HG02981 (cell line): ENCODE measurements at regions not wholly inside any gene's neighbourhood (a gene's known extent, or its start where the extent isn't known, plus 50 kb on each side); places are given as distances from the start of the nearest gene placed in this dataset.

Source experiments
- ATAC-seq: cut with Tn5 transposase; IDR thresholded peaks from one replicate; pipeline ENCODE4 v1.9.1; 2021; ENCODE audit warnings: mild to moderate bottlenecking, moderate library complexity; ENCODE audit not compliant: unreplicated experiment

DNA sequence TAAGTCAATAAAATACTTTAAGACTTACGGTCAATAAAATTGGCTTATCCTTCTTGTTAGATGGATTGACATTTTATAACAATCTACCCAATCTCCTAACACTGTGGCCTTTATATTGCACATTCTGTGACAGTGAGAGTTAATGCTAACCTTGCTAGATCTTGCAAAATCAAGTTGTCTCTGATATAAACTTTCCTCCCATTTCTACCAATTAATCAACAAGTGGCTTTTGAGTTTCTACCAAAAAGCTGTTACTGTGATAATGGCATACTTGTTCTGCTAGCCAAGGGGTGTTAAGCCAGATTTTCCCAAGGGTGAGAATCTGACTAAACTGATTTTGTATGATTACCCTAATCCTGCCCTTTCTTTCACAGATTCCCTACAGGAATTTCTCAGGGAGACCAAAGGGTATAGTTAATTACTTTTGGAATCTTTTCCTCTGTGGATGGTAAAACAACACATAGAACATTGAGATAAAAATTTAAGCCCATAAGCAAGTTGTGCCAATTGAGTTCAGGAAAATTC is 174.1 kb upstream of the SUCLG2 start:
- ATAC-seq, result no peak

DNA sequence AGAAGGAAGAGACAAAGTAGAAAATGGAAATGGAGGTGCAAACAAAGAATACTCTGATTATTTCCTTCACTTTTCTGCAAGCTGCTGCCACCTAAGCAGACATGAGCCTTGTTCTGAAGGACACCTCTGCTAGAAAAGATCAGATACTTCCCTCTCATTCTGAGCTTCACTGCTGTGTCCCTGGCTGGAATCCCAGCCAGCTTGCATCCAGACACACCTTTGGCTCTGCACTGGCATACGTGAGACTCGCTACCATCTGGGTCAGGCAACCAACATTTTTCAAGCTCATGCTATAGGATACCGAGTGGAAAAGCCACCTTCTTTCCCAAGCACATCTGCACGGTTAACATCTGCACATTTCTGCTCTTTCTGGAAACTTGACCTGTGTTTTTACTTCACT is 166.7 kb upstream of the SUCLG2 start:
- ATAC-seq, result no peak

DNA sequence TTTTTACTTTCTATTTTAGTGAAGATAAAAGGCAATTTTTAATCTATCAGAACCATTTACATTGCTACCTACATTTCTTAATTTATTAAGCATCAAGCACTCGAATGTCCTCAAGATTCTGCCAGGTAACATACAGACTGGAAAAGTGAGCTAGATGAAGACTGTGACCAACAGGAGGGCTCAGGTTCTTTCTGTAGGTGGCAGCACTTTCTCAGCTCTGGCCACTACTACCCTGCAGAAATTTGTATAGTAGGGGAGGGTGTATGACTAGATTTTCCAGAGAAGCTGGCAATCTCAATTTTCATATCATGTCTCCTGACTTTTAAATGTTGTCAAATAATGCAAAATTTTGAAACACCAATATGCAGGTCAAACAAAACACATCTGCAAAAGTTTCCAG is 165.0 kb upstream of the SUCLG2 start:
- no peak for ATAC-seq

DNA sequence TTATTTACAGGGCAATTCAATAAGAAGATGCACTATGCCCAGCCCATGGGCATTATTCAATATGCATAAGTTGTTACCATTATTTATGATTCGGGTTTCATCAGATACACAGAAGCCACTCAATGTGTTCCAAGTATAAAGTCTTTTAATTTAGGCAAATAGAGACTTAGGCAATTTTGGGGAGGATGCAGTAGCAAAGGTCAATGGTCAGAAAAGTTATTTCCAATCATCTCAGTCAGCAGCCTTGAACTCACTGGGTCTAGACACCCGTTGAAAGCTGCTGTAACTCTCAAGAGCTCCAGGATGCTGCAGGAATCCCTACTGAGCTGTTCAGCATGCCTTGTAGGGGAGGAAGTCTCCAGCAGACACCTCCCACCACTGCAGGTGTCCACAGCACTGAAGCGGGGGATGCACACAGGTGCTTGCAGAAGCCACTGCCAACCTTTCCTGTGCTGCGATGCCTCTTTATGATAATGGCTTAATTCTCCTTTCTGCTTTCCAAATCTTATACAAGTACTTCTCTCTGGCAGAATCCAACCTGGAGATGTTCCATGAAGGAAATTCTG is 155.0 kb upstream of the SUCLG2 start:
- no peak for ATAC-seq

DNA sequence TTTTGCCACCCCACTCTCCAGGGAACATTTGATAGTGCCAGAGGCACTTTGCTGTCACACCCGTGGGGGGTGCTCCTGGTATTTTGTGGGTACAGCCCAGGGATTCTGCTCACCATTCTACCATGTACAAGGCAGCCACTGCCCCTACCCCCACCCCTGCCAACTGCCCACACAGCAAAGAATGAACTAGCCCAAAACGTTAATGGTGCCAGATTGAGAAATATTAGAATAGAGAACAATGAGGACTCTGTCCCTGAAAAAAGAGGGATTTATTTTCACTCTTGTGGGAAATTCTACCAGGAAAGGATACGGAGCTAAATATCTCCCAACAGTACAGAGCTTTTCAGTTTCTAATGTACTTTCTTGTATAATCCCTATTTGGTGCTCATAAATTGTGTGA is 154.5 kb upstream of the SUCLG2 start:
- no peak for ATAC-seq

DNA sequence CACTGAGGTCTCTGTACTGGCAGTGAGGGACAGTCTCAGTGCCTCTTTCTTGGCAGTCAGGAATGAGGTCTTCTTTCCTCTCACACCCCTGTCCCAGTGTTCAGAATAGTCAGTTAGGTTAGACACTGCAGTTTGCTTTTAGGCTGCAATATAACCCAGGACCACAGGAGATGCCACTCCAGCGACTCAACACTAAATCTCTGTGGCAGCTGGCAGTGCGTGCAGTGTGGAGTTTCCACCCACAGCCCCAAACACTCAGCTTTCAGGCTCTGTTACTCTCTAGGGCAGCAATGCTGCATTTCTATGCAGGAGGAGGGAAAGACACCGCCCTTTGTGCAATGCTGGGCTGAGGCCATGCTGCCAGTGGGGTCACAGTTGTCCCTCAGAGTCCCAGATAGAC is 150.2 kb upstream of the SUCLG2 start:
- ATAC-seq, result no peak

DNA sequence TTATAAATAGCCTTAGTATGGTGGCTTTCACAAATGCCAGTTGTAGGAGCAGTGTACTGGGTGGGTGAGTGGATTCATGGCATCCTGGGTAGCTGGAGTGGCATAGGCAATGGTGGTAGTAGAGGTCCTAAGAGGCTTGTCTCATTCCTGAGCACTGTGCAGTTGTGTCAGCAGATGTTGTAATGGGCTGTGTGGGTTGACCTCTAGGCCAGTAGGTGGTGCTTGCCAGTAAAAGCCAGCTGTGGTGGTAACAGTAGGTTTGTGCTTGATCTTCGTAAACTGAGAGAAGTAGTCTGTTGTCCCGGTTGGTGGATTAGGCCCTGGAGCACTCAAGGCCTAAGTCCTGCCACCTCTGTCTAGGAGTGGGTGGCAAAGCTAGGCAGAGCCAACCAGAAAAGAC is 149.7 kb upstream of the SUCLG2 start:
- no peak for ATAC-seq

DNA sequence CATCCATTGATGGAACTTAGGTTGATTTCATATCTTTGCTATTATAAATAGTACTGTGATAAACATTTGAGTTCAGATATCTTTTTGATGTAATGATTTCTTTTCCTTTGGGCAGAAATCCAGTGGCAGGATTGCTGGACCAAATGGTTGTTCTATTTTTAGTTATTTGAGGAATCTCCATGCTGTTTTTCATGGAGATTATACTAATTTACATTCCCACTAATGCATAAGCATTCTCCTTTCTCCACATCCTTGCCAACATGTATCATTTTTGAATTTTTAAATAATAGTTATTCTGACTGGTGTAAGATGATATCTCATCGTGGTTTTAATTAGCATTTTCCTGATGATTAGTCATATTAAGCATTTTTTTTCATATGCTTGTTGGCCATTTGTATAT is 144.0 kb upstream of the SUCLG2 start:
- ATAC-seq, result no peak

DNA sequence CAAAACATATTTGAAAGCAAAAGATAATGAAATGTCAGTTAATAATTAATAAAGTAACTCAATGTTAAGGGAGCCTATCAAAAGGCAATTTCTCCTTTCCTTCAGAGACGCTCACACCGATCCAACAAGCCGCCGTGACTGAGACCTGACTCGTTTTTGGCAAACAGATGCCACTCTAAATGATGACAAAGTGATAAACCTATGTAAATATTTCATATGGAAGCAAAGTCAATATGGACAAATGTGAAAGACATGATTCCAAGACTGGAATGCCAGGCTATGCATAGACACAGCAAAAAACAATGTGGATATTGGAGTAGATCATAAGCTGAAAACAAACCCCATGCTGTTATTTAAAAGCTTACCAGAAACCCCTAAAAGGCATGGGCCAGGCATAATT is 137.2 kb upstream of the SUCLG2 start:
- ATAC-seq, result no peak

DNA sequence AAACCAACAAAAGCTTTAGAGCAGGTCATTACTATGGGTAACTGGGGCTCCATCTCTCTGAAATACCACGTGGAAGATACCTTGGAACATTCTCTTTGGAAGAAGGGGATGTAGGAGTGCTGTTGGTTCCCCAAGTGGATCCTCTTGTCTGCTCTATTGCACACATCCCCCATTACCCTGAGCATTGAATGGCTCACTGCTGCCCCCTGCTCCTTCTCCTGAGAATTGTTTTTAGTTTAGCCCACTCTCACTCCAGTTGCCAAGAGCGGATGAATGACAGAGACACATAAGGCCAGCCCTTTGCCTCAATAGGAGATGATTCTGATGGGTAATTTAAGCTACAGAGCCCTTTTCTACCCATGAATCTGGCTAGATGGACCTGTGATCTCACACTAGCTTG is 135.6 kb upstream of the SUCLG2 start:
- ATAC-seq, result no peak

DNA sequence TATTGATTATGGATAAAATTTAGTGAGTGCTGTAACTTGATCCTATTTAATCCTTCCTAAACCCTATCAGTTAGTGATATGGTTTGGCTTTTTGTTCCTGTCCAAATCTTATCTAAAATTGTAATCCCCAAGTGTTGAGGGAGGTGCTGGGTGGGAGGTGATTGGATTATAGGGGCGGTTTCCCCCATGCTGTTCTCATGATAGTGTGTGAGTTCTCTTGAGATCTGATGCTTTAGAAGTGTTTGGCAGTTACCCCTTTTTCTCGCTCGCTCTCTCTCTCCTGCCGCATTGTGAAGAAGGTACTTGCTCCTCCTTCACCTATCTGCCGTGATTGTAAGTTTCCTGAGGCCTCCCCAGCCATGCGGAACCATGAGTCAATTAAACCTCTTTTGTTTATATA is 134.0 kb upstream of the SUCLG2 start:
- no peak for ATAC-seq

DNA sequence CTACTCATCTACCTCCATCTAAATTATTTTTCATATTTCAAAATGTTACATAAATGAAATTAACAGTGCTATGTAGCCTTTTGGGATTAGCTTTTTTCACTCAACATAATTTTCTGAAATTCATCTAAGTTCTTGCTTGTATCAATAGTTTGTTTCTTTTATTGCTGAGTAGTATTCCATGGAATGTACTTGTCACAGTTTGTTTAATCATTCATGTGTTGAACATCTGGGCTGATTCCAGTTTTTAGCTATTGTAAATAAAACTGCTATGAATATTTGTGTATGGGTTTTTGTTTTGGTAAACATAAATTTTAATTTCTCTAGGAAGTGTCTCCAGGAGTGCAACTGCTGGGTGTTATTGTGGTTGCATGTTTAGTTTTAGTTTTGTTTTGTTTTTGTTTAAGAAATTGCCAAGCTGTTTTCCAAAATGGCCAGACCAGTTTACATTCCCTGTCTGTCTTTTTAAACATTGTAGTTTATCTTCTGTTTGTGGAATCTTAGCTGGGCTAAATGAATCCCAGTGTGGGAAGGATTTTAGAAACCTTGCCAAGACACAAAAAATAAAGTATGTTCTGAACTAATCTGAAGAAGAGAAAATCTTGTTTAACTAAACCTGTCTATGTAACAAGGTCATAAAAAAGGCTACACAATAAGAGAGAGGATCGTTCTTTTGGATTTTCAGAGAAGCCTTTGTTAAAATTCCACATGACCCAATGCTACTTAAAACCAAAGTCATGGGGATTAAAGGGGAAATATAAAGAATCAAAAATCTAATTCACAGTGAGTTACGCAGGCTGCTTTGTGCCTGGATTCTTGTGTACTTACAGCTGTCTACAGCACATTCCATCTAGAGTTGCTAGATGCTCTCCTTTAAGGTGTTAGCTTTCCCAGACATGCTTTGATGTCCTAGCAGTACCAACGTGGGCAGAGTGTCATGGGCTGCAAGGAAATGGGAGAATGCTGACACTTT is 129.2 kb upstream of the SUCLG2 start:
- ATAC-seq, result no peak

DNA sequence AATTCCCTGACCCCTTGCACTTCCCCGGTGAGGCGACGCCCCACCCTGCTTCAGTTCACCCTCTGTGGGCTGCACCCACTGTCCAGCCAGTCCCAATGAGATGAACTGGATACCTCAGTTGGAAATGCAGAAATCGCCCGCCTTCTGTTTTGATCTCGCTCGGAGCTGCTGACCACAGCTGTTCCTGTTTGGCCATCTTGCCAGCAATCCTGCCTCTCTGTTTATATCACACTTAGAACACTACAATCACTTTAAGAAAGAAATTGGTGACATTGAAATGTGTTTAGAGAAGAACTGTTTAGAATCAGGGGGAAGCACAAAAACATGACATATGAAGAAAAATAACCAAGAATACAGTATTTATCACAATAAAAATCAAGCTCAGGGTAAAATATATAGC is 127.5 kb upstream of the SUCLG2 start:
- ATAC-seq, result no peak

DNA sequence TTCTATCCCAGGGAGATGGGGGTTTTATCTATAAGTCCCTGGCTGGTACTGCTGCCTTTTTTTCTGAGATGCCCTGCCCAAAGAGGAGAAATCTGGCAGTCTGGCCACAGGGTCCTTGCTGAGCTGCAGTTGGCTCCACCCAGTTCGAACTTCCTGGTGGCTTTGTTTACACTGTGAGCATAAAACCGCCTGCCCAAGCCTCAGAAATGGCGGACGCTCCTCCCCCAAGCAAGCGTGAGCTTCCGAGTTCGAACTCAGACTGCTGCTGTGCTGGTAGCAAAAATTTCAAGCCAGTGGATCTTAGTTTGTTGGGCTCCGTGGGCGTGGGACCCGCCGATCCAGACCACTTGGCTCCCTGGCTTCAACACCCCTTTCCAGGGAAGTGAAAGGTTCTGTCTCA is 126.8 kb upstream of the SUCLG2 start:
- ATAC-seq, result no peak

DNA sequence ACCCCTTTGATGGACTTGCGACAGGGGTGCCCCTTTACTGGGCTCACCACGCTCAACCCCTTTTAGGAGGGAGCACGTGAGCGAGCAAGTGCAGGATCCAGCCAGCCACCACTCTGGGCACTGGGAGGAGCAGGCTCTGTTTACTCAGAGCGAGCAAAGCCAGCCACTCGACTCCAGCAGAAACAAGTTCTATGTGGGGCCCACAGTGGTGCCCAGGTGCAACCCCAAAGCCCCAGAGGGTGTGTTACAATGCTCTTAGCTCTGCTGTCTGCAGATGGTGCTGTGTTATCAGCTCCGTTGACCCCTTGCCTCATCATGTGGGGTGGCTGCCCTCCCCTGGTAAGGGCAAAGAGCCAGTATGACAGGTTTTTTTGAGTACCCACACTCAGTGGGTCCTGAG is 120.3 kb upstream of the SUCLG2 start:
- no peak for ATAC-seq

DNA sequence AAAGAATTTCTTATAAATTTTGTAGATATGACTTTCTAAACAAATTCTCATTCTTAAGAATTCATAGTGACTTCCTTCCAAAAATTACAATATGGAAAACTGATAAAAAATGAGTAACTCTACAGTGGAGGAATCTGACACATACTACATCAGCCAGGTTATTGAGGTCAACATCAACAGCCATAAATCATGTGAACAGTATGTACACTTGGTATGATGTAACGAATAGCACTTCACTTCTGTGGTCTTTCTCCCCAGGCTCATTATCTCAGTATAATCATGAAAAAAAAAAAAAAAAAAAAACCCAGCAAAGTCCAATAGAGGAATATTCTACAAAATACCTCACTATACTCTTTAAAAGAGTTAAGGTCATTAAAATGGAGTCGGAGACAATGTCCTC is 111.2 kb upstream of the SUCLG2 start:
- ATAC-seq, result no peak

DNA sequence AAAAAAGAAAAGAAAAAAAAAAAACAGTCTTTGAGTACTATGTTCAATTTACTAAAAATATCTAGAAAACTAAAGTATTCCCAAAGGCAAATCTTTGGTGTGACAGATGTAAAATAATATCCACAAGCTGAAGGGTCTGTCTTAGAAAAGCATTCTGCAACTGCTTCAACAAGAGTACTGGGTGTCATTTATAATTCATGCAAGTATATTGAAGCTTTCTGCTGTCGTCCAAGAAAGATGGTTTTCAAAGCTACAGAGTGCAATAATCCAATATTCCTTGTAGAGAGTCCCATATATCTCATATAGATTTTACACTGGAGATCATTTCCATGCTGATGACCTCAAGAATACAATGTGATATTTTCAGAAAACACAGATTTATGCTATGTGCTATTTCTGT is 90.9 kb upstream of the SUCLG2 start:
- no peak for ATAC-seq

DNA sequence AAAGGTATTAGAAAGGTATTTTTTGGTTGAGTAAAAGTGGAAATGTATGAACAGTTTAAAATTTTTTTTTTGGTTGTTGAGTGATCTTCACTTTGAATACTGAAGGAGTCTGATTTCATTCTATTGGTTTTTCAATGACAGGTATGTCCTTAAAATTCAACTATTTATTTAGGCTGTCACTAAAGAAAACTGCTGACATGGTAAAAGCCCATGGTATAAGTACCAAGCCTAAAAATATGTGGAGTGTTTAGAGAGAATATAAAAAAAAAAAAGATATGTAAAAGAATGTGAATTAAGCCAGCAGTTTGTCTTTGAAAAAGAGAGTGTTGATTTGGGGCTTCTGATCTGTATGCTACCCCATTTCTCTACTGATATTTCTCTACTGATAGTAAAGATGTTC is 90.3 kb upstream of the SUCLG2 start:
- no peak for ATAC-seq

DNA sequence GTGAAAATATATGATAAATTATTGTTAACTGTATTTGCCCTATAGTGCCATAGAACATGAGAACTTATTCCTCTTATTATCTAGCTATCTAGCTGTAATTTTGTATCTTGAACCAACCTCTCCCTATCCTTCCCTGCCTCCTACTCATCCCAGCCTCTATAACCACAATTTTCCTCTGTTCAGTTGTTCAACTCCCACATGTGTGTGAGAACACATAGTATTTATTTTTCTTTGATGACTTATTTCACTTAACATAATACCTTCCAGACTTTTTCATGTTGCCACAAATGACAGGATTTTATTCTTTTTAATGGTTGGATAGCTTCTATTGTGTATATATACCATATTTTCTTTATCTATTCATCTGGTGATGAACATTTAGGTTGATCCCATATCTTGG is 85.4 kb upstream of the SUCLG2 start:
- ATAC-seq, result no peak

DNA sequence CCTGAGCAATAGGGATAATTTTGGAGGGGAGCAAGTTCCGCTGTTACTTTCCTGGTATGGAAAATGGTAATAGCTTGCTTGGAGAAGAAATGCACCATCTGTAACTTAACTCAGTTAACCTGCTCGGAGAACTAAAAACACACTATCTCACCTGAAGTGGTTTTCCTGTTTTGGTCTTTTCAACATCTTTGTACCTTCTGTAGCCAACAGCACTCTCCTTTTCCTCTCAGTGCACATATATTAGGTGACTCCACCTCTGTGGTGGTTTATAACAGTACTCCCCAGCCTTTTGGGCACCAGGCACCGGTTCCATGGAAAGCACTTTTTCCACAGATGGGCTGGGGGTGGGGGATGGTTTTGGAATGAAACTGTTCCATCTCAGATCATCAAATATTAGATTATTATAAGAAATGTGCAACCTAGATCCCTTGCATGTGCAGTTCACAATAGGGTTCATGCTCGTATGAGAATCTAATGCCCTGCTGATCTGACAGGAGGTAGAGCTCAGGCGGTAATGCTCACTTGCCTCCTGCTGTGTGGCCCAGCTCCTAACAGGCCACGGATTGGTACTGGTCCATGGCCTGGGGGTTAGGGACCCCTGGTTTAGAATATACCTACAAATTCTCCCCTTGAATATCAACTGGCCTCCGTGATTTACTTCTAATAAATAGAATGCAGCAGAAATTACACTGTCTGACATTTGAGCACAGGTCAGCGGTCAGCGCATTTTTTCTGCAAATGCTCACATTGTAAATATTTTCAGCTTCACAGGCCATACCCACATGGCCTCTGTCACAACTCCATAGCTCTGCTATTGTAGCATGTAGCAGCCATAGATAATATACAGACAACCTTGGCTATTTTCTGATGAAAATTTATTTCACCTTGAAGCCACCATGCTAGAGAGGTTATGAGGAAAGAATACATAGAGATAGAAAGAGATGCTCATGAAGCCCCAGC is 83.8 kb upstream of the SUCLG2 start:
- no peak for ATAC-seq

DNA sequence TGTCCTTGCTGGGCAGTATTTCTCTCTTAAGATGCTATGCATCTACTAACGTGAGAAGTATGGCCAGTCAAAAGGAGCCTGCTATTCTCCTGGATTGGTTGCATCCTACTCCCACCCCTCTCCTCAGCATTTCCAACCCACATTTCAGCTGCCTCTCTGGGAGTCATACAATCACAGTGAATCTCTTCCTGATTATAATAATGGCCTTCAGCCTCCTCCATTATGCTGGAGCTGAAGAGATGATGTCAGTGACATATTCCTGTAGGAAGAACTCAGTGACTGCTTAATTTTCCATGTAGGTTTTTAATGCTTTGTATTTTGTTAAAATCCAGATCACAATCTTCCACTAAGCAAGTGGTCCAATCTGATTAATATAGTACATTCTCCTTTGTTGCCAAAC is 82.7 kb upstream of the SUCLG2 start:
- ATAC-seq, result no peak
